ENCODE measurements at regions not wholly inside any gene's neighbourhood (a gene's known extent, or its start where the extent isn't known, plus 50 kb on each side); places are given as distances from the start of the nearest gene placed in this dataset.

DNA sequence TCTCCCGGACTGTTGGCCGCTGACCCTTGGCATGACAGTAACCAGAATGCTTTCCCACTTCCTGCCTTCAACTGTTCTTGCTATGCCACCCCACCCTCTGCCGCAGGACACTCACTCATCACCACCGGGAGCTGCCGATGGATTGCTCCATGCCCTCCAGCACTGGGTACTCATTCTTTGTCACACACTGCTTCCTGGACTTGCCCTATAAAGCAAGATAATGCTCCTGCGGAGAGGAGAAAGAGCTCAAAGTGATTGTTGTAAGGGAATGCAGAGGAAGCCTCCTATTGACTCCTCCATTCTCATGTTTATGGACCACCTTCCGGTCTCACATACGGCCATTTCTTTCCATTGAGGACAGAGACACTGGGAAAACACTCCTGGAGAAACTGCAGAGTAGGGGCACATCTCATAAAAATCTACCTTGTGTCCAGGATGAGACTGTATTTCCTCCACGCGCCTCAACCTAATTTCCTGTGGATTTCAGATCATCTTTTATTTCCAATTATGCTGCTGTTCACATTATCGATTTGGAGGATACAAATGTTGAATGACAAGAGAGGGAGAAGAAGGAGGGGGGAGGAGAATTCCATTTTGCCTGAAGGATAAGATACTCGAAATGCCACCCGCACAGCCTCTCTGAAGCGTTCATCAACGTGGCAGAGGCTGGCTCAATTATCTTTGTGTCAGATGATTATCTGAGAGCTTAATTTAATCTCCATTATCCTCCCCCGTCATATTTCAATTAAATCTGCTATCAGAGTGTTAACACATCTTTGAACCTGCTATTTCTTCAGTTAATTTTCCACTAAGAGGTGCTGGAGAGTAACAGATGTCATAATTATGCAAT lies 486.1 kb upstream of the SALL1 start:
- DNase-seq (ENCODE audit: extremely low read depth in 1 of 2, low read depth in 1 of 2), result no peak

DNA sequence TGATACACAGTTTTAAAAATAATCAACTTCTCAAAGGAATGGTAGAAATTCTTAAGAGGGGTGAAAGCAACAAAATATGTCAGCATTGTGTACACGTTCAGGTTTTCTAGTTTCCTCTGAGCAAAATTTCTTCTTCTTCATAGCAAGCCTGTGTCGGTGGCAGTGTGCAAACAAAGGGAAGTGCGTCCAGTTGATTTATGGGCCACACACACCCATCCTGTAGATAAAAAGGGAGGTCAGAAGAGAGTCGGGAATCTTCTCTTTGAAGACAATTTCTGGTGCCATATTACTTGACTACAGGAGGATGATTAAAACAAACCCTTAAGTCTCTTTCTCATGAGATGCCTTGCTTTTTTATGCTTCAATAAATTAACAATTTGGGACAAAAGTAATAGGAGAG lies 484.1 kb upstream of the SALL1 start:
- no peak for DNase-seq (ENCODE audit: extremely low read depth in 1 of 2, low read depth in 1 of 2)

GRCh38 chr16:51630076-51630475 lies 479.0 kb upstream of the SALL1 start:
- no peak for DNase-seq (ENCODE audit: extremely low read depth in 1 of 2, low read depth in 1 of 2)

GRCh38 chr16:51629576-51629975 lies 478.5 kb upstream of the SALL1 start:
- no peak for DNase-seq (ENCODE audit: extremely low read depth in 1 of 2, low read depth in 1 of 2)

DNA sequence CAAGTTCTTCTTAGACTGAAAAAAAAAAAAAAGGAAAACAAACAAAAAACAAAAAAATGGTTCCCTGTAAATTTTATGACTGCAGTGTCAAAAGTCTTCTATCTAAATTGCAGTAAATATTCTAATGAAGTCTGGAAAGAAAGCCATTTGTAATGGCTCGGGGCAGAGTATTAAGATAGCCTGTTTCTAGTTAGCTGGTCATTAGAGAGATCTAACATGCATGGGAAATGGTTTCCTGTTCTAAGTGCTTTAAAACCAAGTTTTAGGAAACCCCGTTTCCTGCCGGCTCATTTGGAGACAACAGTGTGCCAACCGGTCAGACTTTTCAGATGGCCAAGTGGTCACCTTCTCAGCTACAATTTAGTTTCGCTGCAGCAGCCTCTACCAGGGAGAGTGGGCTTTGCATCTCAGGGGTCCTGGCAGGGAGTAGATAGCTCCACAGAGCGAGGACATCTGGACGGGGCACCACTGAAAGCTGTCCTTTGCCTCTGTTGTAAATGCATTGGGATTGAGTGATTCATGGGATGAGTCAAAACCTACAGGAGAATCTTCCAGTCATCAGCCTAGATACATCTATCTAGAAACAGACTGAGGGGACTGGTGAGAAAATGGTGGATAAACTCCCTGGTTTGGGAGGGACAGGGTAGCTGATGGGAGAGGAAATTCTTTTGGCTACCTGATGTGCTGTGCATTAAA lies 473.2 kb upstream of the SALL1 start:
- DNase-seq (ENCODE audit: extremely low read depth in 1 of 2, low read depth in 1 of 2), result no peak

GRCh38 chr16:51621610-51622009 lies 470.5 kb upstream of the SALL1 start:
- DNase-seq (ENCODE audit: extremely low read depth in 1 of 2, low read depth in 1 of 2), result no peak

DNA sequence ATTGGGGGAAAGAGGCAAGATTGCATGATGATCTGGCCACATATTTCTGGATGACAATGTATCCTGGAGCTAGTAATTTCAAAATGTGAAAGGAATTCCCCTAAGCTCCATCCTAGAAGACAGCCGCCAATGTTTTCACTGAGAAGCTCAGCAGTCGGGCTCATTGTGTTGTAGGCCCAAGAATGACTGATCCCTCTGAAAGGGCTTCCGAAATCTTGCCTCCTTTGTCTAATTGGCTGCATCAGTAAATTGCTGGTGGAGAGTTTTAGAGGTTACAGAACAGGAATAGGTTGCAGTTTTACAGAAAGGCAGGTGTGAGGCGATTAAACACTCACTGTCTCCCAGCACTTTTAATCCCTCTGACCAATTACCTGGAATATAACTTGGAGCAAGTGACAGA lies 464.1 kb upstream of the SALL1 start:
- no peak for DNase-seq (ENCODE audit: extremely low read depth in 1 of 2, low read depth in 1 of 2)

- no peak for DNase-seq (ENCODE audit: extremely low read depth in 1 of 2, low read depth in 1 of 2)
These were observed 456.2 kb upstream of the SALL1 start for GRCh38 chr16:51607201-51607651.

GRCh38 chr16:51596247-51596646 lies 445.2 kb upstream of the SALL1 start:
- no peak for DNase-seq (ENCODE audit: extremely low read depth in 1 of 2, low read depth in 1 of 2)

DNA sequence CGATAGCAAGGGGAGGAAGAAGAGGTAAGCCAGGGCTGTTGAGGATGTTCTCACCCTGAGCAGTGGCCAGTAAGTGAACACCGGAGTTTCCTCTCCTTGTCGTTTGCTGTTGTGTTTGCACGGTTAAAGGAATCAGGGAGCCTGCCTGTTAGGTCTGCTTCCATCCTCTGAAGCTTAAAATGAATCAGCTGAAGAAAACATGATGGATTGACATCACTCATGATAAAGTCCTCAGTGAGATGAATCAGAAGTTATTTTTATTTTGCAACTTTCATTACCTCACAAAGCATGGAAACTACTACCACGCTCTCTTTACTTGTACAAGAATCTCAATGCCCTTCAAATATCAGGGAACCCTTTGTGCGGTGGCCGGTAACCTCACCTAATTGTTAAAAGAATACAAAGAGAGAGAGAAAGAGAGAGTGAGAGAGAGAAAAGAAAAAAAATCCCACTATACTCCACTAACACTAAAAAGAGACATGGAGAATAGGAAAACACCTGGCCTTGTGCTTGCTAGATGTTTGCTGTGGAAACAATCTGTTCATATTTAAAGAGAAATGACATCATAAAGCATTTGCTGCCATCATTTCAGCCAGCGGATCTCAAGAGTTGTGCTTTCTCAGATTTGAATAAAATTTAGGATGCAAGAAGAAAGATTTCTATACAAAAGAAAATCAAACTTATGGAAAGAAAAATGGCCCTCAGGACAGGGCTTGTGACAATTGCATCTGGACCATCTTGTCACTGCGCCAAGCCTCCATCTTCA lies 441.6 kb upstream of the SALL1 start:
- DNase-seq (ENCODE audit: extremely low read depth in 1 of 2, low read depth in 1 of 2), result no peak

DNA sequence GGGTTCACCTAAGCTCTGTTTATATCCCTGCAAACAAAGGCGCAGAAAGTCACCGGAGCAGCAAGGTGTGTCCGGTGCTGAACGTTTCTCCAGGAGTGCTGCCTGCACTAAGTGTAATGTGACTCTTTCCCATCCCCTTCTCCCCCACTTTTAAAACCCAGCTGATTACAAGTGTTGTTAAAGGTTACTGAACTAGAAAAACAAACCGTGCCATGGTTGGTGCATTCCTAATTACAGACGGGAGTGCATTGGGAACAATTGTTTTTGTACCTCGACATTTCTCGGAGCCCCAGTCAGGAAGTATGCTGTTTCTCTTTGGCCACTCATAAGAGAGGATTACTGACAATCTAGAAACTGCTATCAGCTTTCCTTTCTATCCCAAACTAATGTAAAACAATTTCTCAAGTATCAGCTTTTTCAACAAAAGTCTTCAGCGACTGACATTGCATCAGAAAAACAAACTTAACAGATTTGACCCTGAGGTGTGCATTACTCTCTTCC lies 441.0 kb upstream of the SALL1 start:
- no peak for DNase-seq (ENCODE audit: extremely low read depth in 1 of 2, low read depth in 1 of 2)

GRCh38 chr16:51591480-51591879 lies 440.4 kb upstream of the SALL1 start:
- DNase-seq (ENCODE audit: extremely low read depth in 1 of 2, low read depth in 1 of 2), result no peak

DNA sequence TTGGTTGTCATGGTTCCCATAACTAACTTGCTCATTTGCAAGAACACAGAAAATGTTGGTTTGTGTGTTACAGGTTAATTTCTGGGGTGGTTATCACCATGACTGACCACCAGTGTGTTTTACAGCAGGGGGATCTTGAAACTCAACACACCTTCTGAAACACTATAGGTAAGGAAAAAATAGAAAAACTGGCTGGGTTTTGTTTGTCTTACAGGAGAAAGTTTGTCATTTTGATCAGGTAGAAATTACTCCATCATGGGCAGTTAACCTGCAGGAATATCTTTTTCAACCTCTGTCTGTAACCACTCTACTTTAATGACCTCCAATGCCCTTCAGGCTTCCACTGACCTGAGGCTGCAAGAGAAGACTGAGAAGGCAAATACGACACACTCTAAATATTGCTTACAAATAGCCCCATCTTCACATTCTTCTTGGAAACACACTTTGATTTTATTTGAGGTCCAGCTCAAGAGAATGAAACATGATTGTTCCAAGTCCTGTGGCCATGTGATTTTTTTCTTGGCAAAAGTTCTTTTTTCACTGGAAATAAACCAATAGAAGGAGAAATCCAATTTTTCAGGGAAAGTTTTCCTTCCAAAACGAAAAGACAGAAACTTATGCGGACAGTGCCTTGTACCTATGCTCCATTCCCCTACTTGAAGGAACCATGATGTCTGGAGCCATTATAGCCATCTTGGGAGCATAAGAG lies 428.7 kb upstream of the SALL1 start:
- no peak for DNase-seq (ENCODE audit: extremely low read depth in 1 of 2, low read depth in 1 of 2)

DNA sequence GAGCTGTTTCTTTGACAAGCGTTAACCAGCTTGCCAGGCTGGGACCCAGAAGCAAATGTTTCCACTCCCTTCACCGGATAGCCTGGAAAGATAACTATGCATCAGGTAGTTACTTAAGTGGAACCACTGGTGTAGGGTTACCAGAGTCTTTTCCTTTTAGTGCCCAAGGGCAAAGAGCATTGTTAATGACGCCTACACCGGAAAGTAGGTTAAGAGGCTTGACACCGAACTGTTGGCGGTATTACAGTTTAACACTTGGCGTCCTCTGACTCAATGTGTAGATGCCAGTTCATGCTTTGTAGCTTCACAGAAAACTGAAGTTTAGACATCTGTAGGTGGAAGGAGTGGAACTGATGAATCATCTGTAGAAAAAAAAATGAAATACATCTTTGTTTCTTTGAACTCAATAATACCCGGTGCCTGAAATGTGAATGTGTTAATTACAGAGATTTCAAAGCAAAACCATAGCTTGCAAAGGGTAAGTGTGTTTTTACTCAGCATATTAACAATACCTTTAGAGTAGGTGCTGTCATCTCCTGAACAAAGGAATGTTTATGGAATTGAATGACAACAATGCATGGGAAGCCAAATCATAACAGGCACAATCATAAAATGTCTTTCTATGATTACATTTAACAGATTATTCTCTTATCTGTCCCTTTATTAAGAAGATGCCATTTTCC lies 426.7 kb upstream of the SALL1 start:
- no peak for DNase-seq (ENCODE audit: extremely low read depth in 1 of 2, low read depth in 1 of 2)

GRCh38 chr16:51576498-51577195 lies 425.6 kb upstream of the SALL1 start:
- no peak for DNase-seq (ENCODE audit: extremely low read depth in 1 of 2, low read depth in 1 of 2)

GRCh38 chr16:51573191-51573590 lies 422.1 kb upstream of the SALL1 start:
- DNase-seq (ENCODE audit: extremely low read depth in 1 of 2, low read depth in 1 of 2), result no peak

DNA sequence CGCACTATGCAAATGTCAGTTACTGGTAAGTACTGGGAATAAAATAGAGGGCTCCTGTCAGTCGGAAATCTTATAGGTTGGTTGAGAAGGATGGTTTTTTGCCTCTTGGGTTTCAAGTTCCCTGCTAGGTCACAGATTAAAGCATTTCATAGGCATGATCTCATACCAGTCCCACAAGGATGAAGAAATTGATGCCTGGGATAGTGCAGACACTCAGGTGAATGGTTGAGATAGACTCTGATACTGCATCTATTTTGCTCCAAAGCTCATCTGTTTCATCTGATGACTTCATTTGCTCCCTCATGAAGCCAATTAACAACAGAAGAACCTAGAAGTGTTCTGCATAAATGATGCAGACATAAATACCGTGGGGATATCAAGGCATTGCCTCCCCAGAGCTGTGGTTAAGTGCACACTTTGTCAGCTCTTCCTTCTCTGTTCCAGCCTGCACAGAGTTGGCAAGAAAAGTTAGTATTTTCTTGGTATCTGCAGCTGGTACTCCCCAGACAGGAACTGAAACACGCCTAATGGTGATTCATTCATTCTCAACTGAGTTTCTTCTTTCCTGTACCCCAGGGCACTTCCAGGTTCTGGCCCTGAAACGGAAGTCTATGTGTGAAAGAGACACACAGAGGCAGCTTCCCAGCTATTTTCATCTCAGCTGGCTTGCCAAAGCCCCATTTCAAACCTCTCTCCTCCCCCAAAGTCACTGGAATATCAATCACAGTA lies 418.3 kb upstream of the SALL1 start:
- DNase-seq (ENCODE audit: extremely low read depth in 1 of 2, low read depth in 1 of 2), result no peak

- DNase-seq (ENCODE audit: extremely low read depth in 1 of 2, low read depth in 1 of 2), result no peak
These were observed 416.8 kb upstream of the SALL1 start for GRCh38 chr16:51567911-51568310.

DNA sequence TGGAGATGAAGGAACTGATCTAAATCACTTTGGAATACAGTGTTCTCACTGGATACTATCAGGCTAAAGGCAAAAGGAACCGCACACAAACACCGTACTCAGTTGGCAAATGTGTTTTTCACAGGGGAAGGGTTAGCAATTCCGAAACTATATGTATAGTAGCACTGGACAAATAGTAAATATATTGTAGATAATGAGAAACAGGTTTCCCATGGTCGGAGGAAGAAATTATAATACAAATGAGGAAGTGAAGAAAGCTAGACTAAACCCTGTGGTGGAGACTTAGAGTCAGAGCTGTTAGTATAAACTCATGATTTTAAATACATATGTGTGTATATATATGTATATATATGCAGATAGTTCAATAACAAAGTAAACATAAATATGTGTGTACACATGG lies 414.1 kb upstream of the SALL1 start:
- no peak for DNase-seq (ENCODE audit: extremely low read depth in 1 of 2, low read depth in 1 of 2)
